Naive thymus-derived CD4-positive, alpha-beta T cell (primary cell): ENCODE measurements at regions not wholly inside any gene's neighbourhood (a gene's known extent, or its start where the extent isn't known, plus 50 kb on each side); places are given as distances from the start of the nearest gene placed in this dataset.

Experiments
- ATAC-seq: fragments of 150-1000 bp; cut with Tn5 transposase; 2 replicates; pipeline ENCODE4 v1.10.0; 2021; ENCODE audit warnings: mild to moderate bottlenecking, moderate library complexity
- CTCF ChIA-PET: fragments of 350-600 bp; sonication (Branson Sonifier 250); formaldehyde crosslinking; loops from one replicate; lab custom pipeline; 2021; ENCODE audit warnings: antibody characterized with exemption; lab: Charles Lee
- POLR2A ChIA-PET: fragments of 350-600 bp; sonication (Branson Sonifier 250); formaldehyde crosslinking; loops from one replicate; lab custom pipeline; 2021; ENCODE audit warnings: antibody characterized with exemption, inconsistent platforms; lab: Charles Lee
- DNase-seq, 9 donors: peaks; one replicate each; pipeline versions ENCODE4 v3.0.0 to v3.0.0-alpha.2; 2020 to 2022; ENCODE audit warnings: mixed read lengths in 1 of 9
- H3K27ac ChIP-seq: one replicate; pipeline ENCODE4 v1.7.0; 2013; ENCODE audit warnings: mild to moderate bottlenecking, low read depth, low read length, moderate library complexity
- H3K27me3 ChIP-seq, 2 donors: one replicate each; pipeline ENCODE4 v1.7.0; 2013; ENCODE audit warnings: low read length in 2 of 2, mild to moderate bottlenecking in 2 of 2, moderate library complexity in 2 of 2; ENCODE audit not compliant: control insufficient read depth in 2 of 2, insufficient read depth in 2 of 2
- H3K36me3 ChIP-seq, 3 experiments: 1 replicate in 2 of 3; 2 replicates in 1 of 3; pipeline ENCODE4 v1.7.0; 2013; ENCODE audit warnings: low read length in 3 of 3, mild to moderate bottlenecking in 3 of 3, moderate library complexity in 1 of 3; ENCODE audit not compliant: insufficient read depth in 3 of 3, control insufficient read depth in 2 of 3
- H3K4me1 ChIP-seq, 2 donors: one replicate each; pipeline ENCODE4 v1.7.0; 2013; ENCODE audit warnings: low read length in 2 of 2, mild to moderate bottlenecking in 2 of 2, moderate library complexity in 1 of 2; ENCODE audit not compliant: control insufficient read depth in 2 of 2, insufficient read depth in 2 of 2
- H3K4me3 ChIP-seq: 2 replicates; pipeline ENCODE4 v1.7.0; 2013; ENCODE audit warnings: mild to moderate bottlenecking, low read length
- H3K9me3 ChIP-seq, 3 experiments: 1 replicate in 2 of 3; 2 replicates in 1 of 3; pipeline ENCODE4 v1.7.0; 2013; ENCODE audit warnings: low read length in 3 of 3; ENCODE audit not compliant: control insufficient read depth in 2 of 3
- H3K27ac Mint-ChIP-seq, 9 donors: one replicate each; pipeline ENCODE4 v1.8.0; 2020 to 2022; ENCODE audit warnings: mixed read lengths in 9 of 9, mild to moderate bottlenecking in 8 of 9, moderate library complexity in 5 of 9, inconsistent platforms in 2 of 9
- H3K27me3 Mint-ChIP-seq, 5 donors: one replicate each; pipeline ENCODE4 v1.8.0; 2021 to 2022; ENCODE audit warnings: mixed read lengths in 5 of 5, mild to moderate bottlenecking in 1 of 5
- H3K36me3 Mint-ChIP-seq, 5 donors: one replicate each; pipeline ENCODE4 v1.8.0; 2020 to 2022; ENCODE audit warnings: mixed read lengths in 5 of 5, mild to moderate bottlenecking in 3 of 5, inconsistent platforms in 1 of 5
- H3K4me1 Mint-ChIP-seq, 7 donors: one replicate each; pipeline ENCODE4 v1.8.0; 2020 to 2022; ENCODE audit warnings: mixed read lengths in 7 of 7, mild to moderate bottlenecking in 3 of 7, inconsistent platforms in 1 of 7
- H3K4me3 Mint-ChIP-seq, 10 donors: one replicate each; pipeline ENCODE4 v1.8.0; 2020 to 2022; ENCODE audit warnings: mild to moderate bottlenecking in 10 of 10, mixed read lengths in 10 of 10, moderate library complexity in 6 of 10, inconsistent platforms in 2 of 10
- H3K9me3 Mint-ChIP-seq, 11 donors: one replicate each; pipeline ENCODE4 v1.8.0; 2020 to 2022; ENCODE audit warnings: mixed read lengths in 11 of 11, mild to moderate bottlenecking in 4 of 11, inconsistent platforms in 1 of 11, moderate library complexity in 1 of 11
- intact Hi-C, 2 donors: fragments of 100-400 bp; cut with micrococcal nuclease; formaldehyde crosslinking; loops; one replicate each; pipeline ENCODE4 v1.15.1; 2023

GRCh38 chr10:28869606-28870201, 192.4 kb downstream of the BAMBI start:
- DNase-seq (no peak), ATAC-seq (no peak)
- no peaks in the 10 kb centered on the region for H3K4me1 ChIP-seq
- intact Hi-C loops: no loop called here
- Mint-ChIP-seq H3K4me1 (peaks cover 0 to 1% (median 0%) of the 10 kb centered on the region in 7 donors), H3K36me3 (no peaks in the 10 kb centered on the region), H3K9me3 (no peaks in the 10 kb centered on the region), H3K4me3 (no peak overlapping the region), H3K27ac (no peak overlapping the region), H3K27me3 (peaks cover 0 to 10% (median 5%) of the 10 kb centered on the region in 5 donors)
- no peak overlapping the region for H3K4me3 ChIP-seq
- CTCF ChIA-PET: no interaction called here
- H3K36me3 ChIP-seq: no peaks in the 10 kb centered on the region
- POLR2A ChIA-PET: no interaction called here
- no peak overlapping the region for H3K27ac ChIP-seq
- H3K27me3 ChIP-seq: no peaks in the 10 kb centered on the region
- no peaks in the 10 kb centered on the region for H3K9me3 ChIP-seq

DNA sequence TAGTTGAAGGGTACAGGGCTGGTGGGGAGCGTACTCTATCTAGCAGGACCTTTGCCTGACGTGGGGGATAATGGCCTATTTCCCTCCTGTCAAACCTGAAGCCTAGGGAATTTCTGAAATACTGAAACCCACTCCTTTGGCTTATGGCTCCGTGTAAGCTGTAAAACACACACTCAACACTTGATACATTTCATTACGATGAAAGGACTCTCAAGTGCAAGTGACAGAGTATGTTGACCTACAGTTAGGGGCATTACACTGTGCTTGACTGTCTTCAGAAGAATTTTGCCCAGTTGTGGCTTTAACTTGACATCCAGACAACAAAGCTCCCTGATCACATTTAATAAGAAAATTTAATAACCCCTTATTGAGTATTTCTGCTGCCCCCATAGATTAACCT, 194.3 kb downstream of the BAMBI start:
- Histone ChIP-seq H3K9me3 (no peaks in the 10 kb centered on the region), H3K36me3 (no peaks in the 10 kb centered on the region), H3K27ac (no peak overlapping the region), H3K27me3 (no peaks in the 10 kb centered on the region), H3K4me1 (no peaks in the 10 kb centered on the region), H3K4me3 (no peak overlapping the region)
- no peak for DNase-seq
- peaks cover 0 to 19% (median 0%) of the 10 kb centered on the region in 5 donors for H3K27me3 Mint-ChIP-seq
- ATAC-seq: no peak
- ChIA-PET POLR2A (no interaction called here), CTCF (no interaction called here)
- no peaks in the 10 kb centered on the region for H3K4me1 Mint-ChIP-seq
- H3K36me3 Mint-ChIP-seq: no peaks in the 10 kb centered on the region
- intact Hi-C loops: no loop called here
- no peak overlapping the region for H3K4me3 Mint-ChIP-seq
- no peak overlapping the region for H3K27ac Mint-ChIP-seq
- no peaks in the 10 kb centered on the region for H3K9me3 Mint-ChIP-seq

- Mint-ChIP-seq H3K27ac (no peak overlapping the region), H3K36me3 (no peaks in the 10 kb centered on the region), H3K4me1 (no peaks in the 10 kb centered on the region), H3K27me3 (peaks cover 0 to 22% (median 3%) of the 10 kb centered on the region in 5 donors), H3K4me3 (no peak overlapping the region), H3K9me3 (no peaks in the 10 kb centered on the region)
- Histone ChIP-seq H3K9me3 (no peaks in the 10 kb centered on the region), H3K4me3 (no peak overlapping the region), H3K27me3 (no peaks in the 10 kb centered on the region), H3K36me3 (no peaks in the 10 kb centered on the region), H3K4me1 (no peaks in the 10 kb centered on the region), H3K27ac (no peak overlapping the region)
- DNase-seq (no peak), ATAC-seq (no peak)
- POLR2A ChIA-PET: interaction anchor here (0.7 kb wide), 1 partner anchor 101 kb away, joined by 3 read pairs; no protein-coding TSS in a partner anchor
- CTCF ChIA-PET: no interaction called here
- intact Hi-C loops: no loop called here
Observed at GRCh38 chr10:28872587-28873165, 195.4 kb downstream of the BAMBI start.

GRCh38 chr10:28873540-28873939, 196.2 kb downstream of the BAMBI start:
- intact Hi-C loops: no loop called here
- Histone ChIP-seq H3K36me3 (no peaks in the 10 kb centered on the region), H3K4me1 (no peaks in the 10 kb centered on the region), H3K4me3 (no peak overlapping the region), H3K9me3 (no peaks in the 10 kb centered on the region), H3K27me3 (no peaks in the 10 kb centered on the region), H3K27ac (no peak overlapping the region)
- CTCF ChIA-PET: no interaction called here
- Mint-ChIP-seq H3K36me3 (no peaks in the 10 kb centered on the region), H3K4me3 (no peak overlapping the region), H3K27ac (no peak overlapping the region), H3K9me3 (no peaks in the 10 kb centered on the region), H3K27me3 (peaks cover 0 to 22% (median 11%) of the 10 kb centered on the region in 5 donors), H3K4me1 (no peaks in the 10 kb centered on the region)
- DNase-seq (no peak), ATAC-seq (no peak)
- POLR2A ChIA-PET: no interaction called here

DNA sequence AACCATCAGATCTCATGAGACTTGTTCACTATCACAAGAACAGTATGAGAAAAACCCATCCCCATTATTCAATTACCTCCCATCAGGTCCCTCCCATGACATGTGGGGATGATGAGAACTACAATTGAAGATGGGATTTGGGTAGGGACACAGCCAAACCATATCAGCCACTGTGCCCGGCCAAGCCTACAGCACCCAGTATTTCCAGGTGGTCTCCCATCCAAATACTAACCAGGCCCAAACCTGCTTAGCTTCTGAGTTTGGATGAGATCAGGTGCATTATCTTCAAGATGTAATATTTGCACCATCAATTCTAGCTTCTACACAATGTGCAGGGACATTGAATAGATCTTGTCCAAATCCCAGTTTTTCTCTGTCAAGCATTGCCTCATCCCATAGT, 196.9 kb downstream of the BAMBI start:
- H3K9me3 Mint-ChIP-seq: no peaks in the 10 kb centered on the region
- intact Hi-C loops: no loop called here
- H3K27ac ChIP-seq: no peak overlapping the region
- H3K4me3 ChIP-seq: no peak overlapping the region
- H3K9me3 ChIP-seq: no peaks in the 10 kb centered on the region
- no peak overlapping the region for H3K4me3 Mint-ChIP-seq
- peaks cover 0 to 22% (median 13%) of the 10 kb centered on the region in 5 donors for H3K27me3 Mint-ChIP-seq
- H3K4me1 Mint-ChIP-seq: no peaks in the 10 kb centered on the region
- H3K27ac Mint-ChIP-seq: no peak overlapping the region
- ChIA-PET POLR2A (no interaction called here), CTCF (no interaction called here)
- no peak for DNase-seq
- no peaks in the 10 kb centered on the region for H3K27me3 ChIP-seq
- no peaks in the 10 kb centered on the region for H3K36me3 ChIP-seq
- no peak for ATAC-seq
- H3K36me3 Mint-ChIP-seq: no peaks in the 10 kb centered on the region
- H3K4me1 ChIP-seq: no peaks in the 10 kb centered on the region

DNA sequence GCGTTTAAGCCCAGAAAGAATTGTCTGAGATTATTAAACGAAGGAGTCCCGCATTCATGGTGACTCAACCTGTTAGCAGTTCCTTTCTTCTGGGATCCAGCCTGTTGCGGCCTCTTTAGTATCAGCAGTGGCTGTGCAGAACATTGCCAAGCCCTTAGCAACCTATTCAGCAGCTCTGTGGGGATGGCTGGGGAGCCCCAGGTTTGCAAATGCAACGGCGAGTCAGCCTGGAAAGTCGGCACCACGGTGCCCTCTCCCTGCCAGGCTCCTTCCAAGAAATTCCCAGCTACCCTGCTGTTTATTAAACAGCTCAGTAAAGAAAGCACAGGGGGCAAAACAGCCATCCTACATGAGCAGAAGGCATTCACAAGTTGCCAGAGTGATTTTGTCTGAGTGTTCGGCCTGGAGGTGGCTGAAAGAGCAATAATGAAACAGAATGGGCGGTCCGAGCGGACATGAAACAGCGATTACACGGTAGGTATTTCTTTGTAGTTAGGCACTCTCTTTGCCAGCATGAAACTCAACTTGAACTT, 198.3 kb downstream of the BAMBI start:
- H3K27me3 ChIP-seq: no peaks in the 10 kb centered on the region
- no peak for ATAC-seq
- no peak overlapping the region for H3K27ac ChIP-seq
- Mint-ChIP-seq H3K4me1 (no peaks in the 10 kb centered on the region), H3K27ac (no peak overlapping the region), H3K27me3 (peaks cover 0 to 22% (median 13%) of the 10 kb centered on the region in 5 donors), H3K36me3 (no peaks in the 10 kb centered on the region), H3K9me3 (no peaks in the 10 kb centered on the region), H3K4me3 (no peak overlapping the region)
- ChIA-PET POLR2A (no interaction called here), CTCF (no interaction called here)
- intact Hi-C loops: no loop called here
- H3K4me1 ChIP-seq: no peaks in the 10 kb centered on the region
- H3K9me3 ChIP-seq: no peaks in the 10 kb centered on the region
- no peaks in the 10 kb centered on the region for H3K36me3 ChIP-seq
- no peak overlapping the region for H3K4me3 ChIP-seq
- no peak for DNase-seq
